WTC11 (cell line): ENCODE measurements at regions not wholly inside any gene's neighbourhood (a gene's known extent, or its start where the extent isn't known, plus 50 kb on each side); places are given as distances from the start of the nearest gene placed in this dataset.

ENCODE experiments used
- ATAC-seq: fragments of 200-7000 bp; cut with Tn5 transposase; 2 replicates; pipeline ENCODE4 v1.10.0; 2021; ENCODE audit warnings: mild to moderate bottlenecking, moderate library complexity
- CTCF ChIA-PET: fragments of 300-600 bp; sonication (Branson Sonifier 250); formaldehyde crosslinking; loops from one replicate; lab custom pipeline; 2021; ENCODE audit warnings: antibody characterized with exemption; lab: Charles Lee
- POLR2A ChIA-PET: fragments of 350-600 bp; sonication (Branson Sonifier 250); formaldehyde crosslinking; loops from one replicate; lab custom pipeline; 2021; ENCODE audit warnings: antibody characterized with exemption; lab: Charles Lee
- DNase-seq: peaks from one replicate; pipeline ENCODE4 v3.0.0; 2021; ENCODE audit warnings: low spot score
- H3K27ac Mint-ChIP-seq: 2 replicates; pipeline ENCODE4 v1.8.0; 2021; ENCODE audit warnings: mixed read lengths
- H3K27me3 Mint-ChIP-seq: 2 replicates; pipeline ENCODE4 v1.8.0; 2021; ENCODE audit warnings: low read depth, mild to moderate bottlenecking, moderate library complexity, mixed read lengths
- H3K36me3 Mint-ChIP-seq: 2 replicates; pipeline ENCODE4 v1.8.0; 2021; ENCODE audit warnings: mixed read lengths
- H3K4me1 Mint-ChIP-seq: 2 replicates; pipeline ENCODE4 v1.8.0; 2022; ENCODE audit warnings: mixed read lengths
- H3K4me3 Mint-ChIP-seq: 2 replicates; pipeline ENCODE4 v1.8.0; 2021; ENCODE audit warnings: mild to moderate bottlenecking, moderate library complexity, mixed read lengths
- H3K9me3 Mint-ChIP-seq: 2 replicates; pipeline ENCODE4 v1.8.0; 2021; ENCODE audit warnings: mixed read lengths
- ATF1 ChIP-seq: sonication (generic); formaldehyde crosslinking; IDR thresholded peaks from 2 replicates; pipeline ENCODE4 v1.8.1; 2023; ENCODE audit warnings: mild to moderate bottlenecking, moderate library complexity, missing genetic modification reagents
- CBFB ChIP-seq: sonication (generic); formaldehyde crosslinking; IDR thresholded peaks from 2 replicates; pipeline ENCODE4 v1.8.1; 2022; ENCODE audit warnings: mild to moderate bottlenecking, low read depth, missing genetic modification reagents
- FOXJ3 ChIP-seq: sonication (generic); formaldehyde crosslinking; IDR thresholded peaks from 2 replicates; pipeline ENCODE4 v1.9.0; 2021; ENCODE audit warnings: missing genetic modification reagents, mild to moderate bottlenecking, borderline replicate concordance
- FOXK1 ChIP-seq: sonication (generic); formaldehyde crosslinking; IDR thresholded peaks from 2 replicates; pipeline ENCODE4 v1.8.0; 2022; ENCODE audit warnings: mild to moderate bottlenecking, moderate library complexity, missing genetic modification reagents
- FOXP1 ChIP-seq: sonication (generic); formaldehyde crosslinking; IDR thresholded peaks from 2 replicates; pipeline ENCODE4 v1.8.0; 2022; ENCODE audit warnings: missing genetic modification reagents, mild to moderate bottlenecking, moderate library complexity, borderline replicate concordance
- FOXP4 ChIP-seq: sonication (generic); formaldehyde crosslinking; IDR thresholded peaks from 2 replicates; pipeline ENCODE4 v1.8.0; 2022; ENCODE audit warnings: mild to moderate bottlenecking, missing genetic modification reagents
- GRHL2 ChIP-seq: fragments of 250-450 bp; sonication (Bioruptor Pico); IDR thresholded peaks from 2 replicates; pipeline ENCODE4 v1.8.0; 2022; ENCODE audit warnings: mild to moderate bottlenecking, moderate library complexity; ENCODE audit not compliant: insufficient replicate concordance, severe bottlenecking
- IRF2 ChIP-seq: sonication (generic); formaldehyde crosslinking; IDR thresholded peaks from 2 replicates; pipeline ENCODE4 v1.8.0; 2022; ENCODE audit warnings: low read depth, missing genetic modification reagents, borderline replicate concordance
- JUN ChIP-seq: sonication (generic); formaldehyde crosslinking; IDR thresholded peaks from 2 replicates; pipeline ENCODE4 v1.8.0; 2023; ENCODE audit warnings: mild to moderate bottlenecking, missing genetic modification reagents
- MYBL2 ChIP-seq: sonication (generic); formaldehyde crosslinking; IDR thresholded peaks from 2 replicates; pipeline ENCODE4 v1.8.1; 2023; ENCODE audit warnings: mild to moderate bottlenecking, moderate library complexity, missing genetic modification reagents
- SMAD3 ChIP-seq: sonication (generic); formaldehyde crosslinking; IDR thresholded peaks from 2 replicates; pipeline ENCODE4 v1.8.0; 2022; ENCODE audit warnings: missing genetic modification reagents, mild to moderate bottlenecking, borderline replicate concordance
- TCF7 ChIP-seq: sonication (generic); formaldehyde crosslinking; IDR thresholded peaks from 2 replicates; pipeline ENCODE4 v1.8.0; 2022; ENCODE audit warnings: mild to moderate bottlenecking, low read depth, missing genetic modification reagents, moderate library complexity
- ZNF121 ChIP-seq: sonication (generic); formaldehyde crosslinking; IDR thresholded peaks from 2 replicates; pipeline ENCODE4 v1.8.0; 2023; ENCODE audit warnings: missing genetic modification reagents
- ZNF138 ChIP-seq: sonication (generic); formaldehyde crosslinking; conservative IDR thresholded peaks from 2 replicates; pipeline ENCODE4 v1.8.1; 2022; ENCODE audit warnings: mild to moderate bottlenecking, moderate library complexity, missing genetic modification reagents
- ZNF232 ChIP-seq: sonication (generic); formaldehyde crosslinking; IDR thresholded peaks from 2 replicates; pipeline ENCODE4 v1.8.0; 2022; ENCODE audit warnings: mild to moderate bottlenecking, missing genetic modification reagents
- TF ChIP-seq, protein P1 (sequence below): sonication (generic); formaldehyde crosslinking; IDR thresholded peaks from 2 replicates; pipeline ENCODE4 v1.8.1; 2022; ENCODE audit warnings: mild to moderate bottlenecking, missing genetic modification reagents, moderate library complexity, borderline replicate concordance
- TF ChIP-seq, protein P2 (sequence below): fragments of 250-450 bp; sonication (Bioruptor Pico); IDR thresholded peaks from 2 replicates; pipeline ENCODE4 v1.9.0; 2021; ENCODE audit warnings: mild to moderate bottlenecking
- TF ChIP-seq, protein P3 (sequence below): sonication (generic); formaldehyde crosslinking; IDR thresholded peaks from 2 replicates; pipeline ENCODE4 v1.8.1; 2022; ENCODE audit warnings: missing genetic modification reagents, borderline replicate concordance
- TF ChIP-seq, protein P4 (sequence below): fragments of 250-450 bp; sonication (Bioruptor Pico); IDR thresholded peaks from 2 replicates; pipeline ENCODE4 v1.8.0; 2021; ENCODE audit warnings: mild to moderate bottlenecking

- DNase-seq (no peak), ATAC-seq (no peak)
- Mint-ChIP-seq H3K4me3 (no peak overlapping the region), H3K9me3 (no peaks in the 10 kb centered on the region), H3K4me1 (no peaks in the 10 kb centered on the region), H3K27ac (no peak overlapping the region), H3K36me3 (no peaks in the 10 kb centered on the region), H3K27me3 (no peaks in the 10 kb centered on the region)
- TF ChIP-seq FOXK1 (CRISPR knock-in tag) (no peak), MYBL2 (no peak), ATF1 (CRISPR knock-in tag) (no peak), SMAD3 (CRISPR knock-in tag) (no peak), GRHL2 (CRISPR knock-in tag) (no peak), FOXP4 (CRISPR knock-in tag) (no peak), ZNF138 (CRISPR knock-in tag) (no peak), ZNF232 (CRISPR knock-in tag) (no peak)
- TF ChIP-seq, protein P1, sequence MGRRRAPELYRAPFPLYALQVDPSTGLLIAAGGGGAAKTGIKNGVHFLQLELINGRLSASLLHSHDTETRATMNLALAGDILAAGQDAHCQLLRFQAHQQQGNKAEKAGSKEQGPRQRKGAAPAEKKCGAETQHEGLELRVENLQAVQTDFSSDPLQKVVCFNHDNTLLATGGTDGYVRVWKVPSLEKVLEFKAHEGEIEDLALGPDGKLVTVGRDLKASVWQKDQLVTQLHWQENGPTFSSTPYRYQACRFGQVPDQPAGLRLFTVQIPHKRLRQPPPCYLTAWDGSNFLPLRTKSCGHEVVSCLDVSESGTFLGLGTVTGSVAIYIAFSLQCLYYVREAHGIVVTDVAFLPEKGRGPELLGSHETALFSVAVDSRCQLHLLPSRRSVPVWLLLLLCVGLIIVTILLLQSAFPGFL (CRISPR knock-in tag) = no peak
- TF ChIP-seq, protein P2, sequence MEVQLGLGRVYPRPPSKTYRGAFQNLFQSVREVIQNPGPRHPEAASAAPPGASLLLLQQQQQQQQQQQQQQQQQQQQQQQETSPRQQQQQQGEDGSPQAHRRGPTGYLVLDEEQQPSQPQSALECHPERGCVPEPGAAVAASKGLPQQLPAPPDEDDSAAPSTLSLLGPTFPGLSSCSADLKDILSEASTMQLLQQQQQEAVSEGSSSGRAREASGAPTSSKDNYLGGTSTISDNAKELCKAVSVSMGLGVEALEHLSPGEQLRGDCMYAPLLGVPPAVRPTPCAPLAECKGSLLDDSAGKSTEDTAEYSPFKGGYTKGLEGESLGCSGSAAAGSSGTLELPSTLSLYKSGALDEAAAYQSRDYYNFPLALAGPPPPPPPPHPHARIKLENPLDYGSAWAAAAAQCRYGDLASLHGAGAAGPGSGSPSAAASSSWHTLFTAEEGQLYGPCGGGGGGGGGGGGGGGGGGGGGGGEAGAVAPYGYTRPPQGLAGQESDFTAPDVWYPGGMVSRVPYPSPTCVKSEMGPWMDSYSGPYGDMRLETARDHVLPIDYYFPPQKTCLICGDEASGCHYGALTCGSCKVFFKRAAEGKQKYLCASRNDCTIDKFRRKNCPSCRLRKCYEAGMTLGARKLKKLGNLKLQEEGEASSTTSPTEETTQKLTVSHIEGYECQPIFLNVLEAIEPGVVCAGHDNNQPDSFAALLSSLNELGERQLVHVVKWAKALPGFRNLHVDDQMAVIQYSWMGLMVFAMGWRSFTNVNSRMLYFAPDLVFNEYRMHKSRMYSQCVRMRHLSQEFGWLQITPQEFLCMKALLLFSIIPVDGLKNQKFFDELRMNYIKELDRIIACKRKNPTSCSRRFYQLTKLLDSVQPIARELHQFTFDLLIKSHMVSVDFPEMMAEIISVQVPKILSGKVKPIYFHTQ = no peak
- POLR2A ChIA-PET = no interaction called here
- CTCF ChIA-PET = no interaction called here
Observed at GRCh38 chr4:1500966-1501753, 94.9 kb upstream of the NKX1-1 start.

DNA sequence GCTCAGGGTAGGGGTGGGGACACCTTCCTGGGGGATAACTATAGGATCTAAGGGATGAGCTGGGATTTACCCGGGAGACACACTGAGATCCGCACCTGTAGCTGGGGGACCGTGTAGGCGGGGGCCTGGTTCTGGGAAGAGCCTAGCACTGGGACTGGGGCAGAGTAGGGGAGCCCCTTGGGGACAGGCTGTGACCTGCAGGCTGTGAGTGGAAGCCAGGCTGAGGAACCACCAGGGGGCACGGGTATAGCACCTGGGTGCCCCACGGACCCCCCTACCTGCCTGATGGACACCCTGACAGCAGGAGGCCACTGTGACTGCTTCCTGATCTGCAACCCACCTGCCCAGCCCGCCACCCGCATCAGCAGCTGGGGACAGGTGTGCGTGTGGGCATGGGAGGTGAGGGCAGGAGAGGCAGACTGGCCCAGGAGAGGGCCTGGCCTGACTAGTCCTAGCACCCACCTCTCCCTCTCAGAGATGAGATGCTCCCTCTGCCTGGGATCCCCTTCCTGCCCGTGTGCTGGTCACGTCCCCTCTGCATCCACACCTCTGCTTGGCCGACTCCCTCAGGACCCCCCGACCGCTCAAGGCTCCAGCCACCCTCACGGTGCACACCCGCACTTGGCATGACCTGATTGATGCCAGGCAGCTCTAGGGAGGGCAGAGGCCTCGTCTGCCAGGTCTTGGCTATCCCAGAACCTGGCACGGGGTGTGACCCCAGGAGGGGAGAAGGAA, 94.2 kb upstream of the NKX1-1 start:
- Mint-ChIP-seq H3K4me3 (no peak overlapping the region), H3K36me3 (no peaks in the 10 kb centered on the region), H3K27ac (no peak overlapping the region), H3K9me3 (no peaks in the 10 kb centered on the region), H3K4me1 (no peaks in the 10 kb centered on the region), H3K27me3 (no peaks in the 10 kb centered on the region)
- ChIA-PET POLR2A (no interaction called here), CTCF (interaction anchor here (1.3 kb wide), 1 partner anchor 12 kb away, joined by 3 read pairs; no protein-coding TSS in a partner anchor)
- TF ChIP-seq FOXP1 (CRISPR knock-in tag) = no peak
- TF ChIP-seq FOXJ3 (CRISPR knock-in tag) = no peak
- DNase-seq (peak; percentile 10), ATAC-seq (no peak)

DNA sequence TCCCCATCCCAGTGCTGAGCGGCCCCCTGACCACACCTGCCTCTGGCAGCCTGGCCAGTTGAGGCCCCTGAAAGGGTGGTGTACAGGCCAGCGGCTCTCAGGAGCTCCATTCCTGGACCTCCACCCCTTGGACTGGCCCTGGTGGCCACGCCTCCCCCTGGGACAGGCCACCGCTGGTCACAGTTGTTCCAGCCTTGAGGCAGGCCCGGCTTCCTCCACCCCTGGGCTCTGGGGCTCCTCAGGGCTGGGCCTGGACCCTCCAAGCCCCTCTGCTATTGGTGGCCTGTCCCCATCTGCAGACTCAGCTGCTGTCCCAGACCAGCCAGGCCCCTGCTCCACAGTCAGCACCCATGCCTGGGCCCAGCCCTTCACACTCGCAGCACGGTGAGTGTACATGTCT, 93.2 kb upstream of the NKX1-1 start:
- TF ChIP-seq FOXK1 (CRISPR knock-in tag) (no peak), TCF7 (CRISPR knock-in tag) (no peak), ZNF121 (CRISPR knock-in tag) (no peak), IRF2 (CRISPR knock-in tag) (no peak), JUN (CRISPR knock-in tag) (no peak), CBFB (CRISPR knock-in tag) (no peak)
- TF ChIP-seq, protein P3, sequence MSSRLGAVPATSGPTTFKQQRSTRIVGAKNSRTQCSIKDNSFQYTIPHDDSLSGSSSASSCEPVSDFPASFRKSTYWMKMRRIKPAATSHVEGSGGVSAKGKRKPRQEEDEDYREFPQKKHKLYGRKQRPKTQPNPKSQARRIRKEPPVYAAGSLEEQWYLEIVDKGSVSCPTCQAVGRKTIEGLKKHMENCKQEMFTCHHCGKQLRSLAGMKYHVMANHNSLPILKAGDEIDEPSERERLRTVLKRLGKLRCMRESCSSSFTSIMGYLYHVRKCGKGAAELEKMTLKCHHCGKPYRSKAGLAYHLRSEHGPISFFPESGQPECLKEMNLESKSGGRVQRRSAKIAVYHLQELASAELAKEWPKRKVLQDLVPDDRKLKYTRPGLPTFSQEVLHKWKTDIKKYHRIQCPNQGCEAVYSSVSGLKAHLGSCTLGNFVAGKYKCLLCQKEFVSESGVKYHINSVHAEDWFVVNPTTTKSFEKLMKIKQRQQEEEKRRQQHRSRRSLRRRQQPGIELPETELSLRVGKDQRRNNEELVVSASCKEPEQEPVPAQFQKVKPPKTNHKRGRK (CRISPR knock-in tag) = no peak
- TF ChIP-seq, protein P4, sequence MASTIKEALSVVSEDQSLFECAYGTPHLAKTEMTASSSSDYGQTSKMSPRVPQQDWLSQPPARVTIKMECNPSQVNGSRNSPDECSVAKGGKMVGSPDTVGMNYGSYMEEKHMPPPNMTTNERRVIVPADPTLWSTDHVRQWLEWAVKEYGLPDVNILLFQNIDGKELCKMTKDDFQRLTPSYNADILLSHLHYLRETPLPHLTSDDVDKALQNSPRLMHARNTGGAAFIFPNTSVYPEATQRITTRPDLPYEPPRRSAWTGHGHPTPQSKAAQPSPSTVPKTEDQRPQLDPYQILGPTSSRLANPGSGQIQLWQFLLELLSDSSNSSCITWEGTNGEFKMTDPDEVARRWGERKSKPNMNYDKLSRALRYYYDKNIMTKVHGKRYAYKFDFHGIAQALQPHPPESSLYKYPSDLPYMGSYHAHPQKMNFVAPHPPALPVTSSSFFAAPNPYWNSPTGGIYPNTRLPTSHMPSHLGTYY (CRISPR knock-in tag) = no peak
- H3K9me3 Mint-ChIP-seq = no peaks in the 10 kb centered on the region
- peak; percentile 8 for DNase-seq
- H3K4me1 Mint-ChIP-seq = no peaks in the 10 kb centered on the region
- POLR2A ChIA-PET = no interaction called here
- no peaks in the 10 kb centered on the region for H3K27me3 Mint-ChIP-seq
- H3K36me3 Mint-ChIP-seq = no peaks in the 10 kb centered on the region
- CTCF ChIA-PET = interaction anchor here (1.3 kb wide), 1 partner anchor 13 kb away, joined by 3 read pairs; no protein-coding TSS in a partner anchor
- no peak overlapping the region for H3K4me3 Mint-ChIP-seq
- H3K27ac Mint-ChIP-seq = no peak overlapping the region
- ATAC-seq = no peak
